ENCODE measurements at regions not wholly inside any gene's neighbourhood (a gene's known extent, or its start where the extent isn't known, plus 50 kb on each side); places are given as distances from the start of the nearest gene placed in this dataset.

DNA sequence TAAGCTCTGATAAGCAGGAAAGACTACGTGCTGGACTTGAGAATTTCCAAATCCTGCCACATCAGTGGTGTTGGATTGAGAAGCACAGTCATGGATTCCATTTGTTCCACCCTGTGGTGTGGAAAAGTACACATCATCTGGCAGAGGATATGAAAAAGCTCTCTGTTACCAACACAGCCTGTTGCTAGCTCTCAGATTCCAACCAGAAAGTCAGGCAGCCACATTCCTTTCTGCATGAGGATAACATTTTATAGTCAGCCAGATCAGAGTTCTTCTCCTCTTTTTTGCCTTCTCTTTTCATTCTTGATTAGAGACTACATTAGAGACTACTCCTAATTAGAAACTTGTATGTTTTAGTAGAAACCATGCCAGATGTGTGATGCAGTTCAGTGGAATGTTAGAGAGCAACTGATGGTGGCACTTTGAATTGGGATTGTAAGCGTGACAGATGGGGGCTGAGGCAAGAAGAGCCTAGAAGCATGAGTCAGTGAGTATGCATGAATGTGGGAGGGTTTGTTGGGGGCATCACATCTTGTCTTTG is 61.2 kb upstream of the STXBP6 start:
- H3K27me3 ChIP-seq (ENCODE audit: control insufficient read depth in 2 of 2, insufficient read depth in 2 of 2, low read length in 2 of 2), result no peaks in the 10 kb centered on the region
- no peaks in the 10 kb centered on the region for H3K9me1 ChIP-seq (replicated peaks; ENCODE audit: control insufficient read depth, extremely low read depth, insufficient read depth, low read length)
- no peak overlapping the region for H3K4me2 ChIP-seq (ENCODE audit: insufficient read depth, low read length)
- TF ChIP-seq POLR2A (IDR thresholded peaks at IDR 0.05; ENCODE audit: low read depth, low read length), result no peak
- no peak for TF ChIP-seq GATA2 (IDR thresholded peaks at IDR 0.05; ENCODE audit: insufficient read depth, insufficient read length, low read depth, low read length)
- no peak for TF ChIP-seq POLR2AphosphoS5 (IDR thresholded peaks at IDR 0.05; ENCODE audit: insufficient read depth, low read depth, low read length)
- TF ChIP-seq CTCF (IDR thresholded peaks at IDR 0.05; ENCODE audit: extremely low read depth in 1 of 2, insufficient read depth in 1 of 2, low read depth in 1 of 2, low read length in 2 of 2), result no peak
- TF ChIP-seq EZH2 (IDR thresholded peaks at IDR 0.05; ENCODE audit: borderline replicate concordance, low read depth, low read length, severe bottlenecking), result no peak
- TF ChIP-seq FOS (IDR thresholded peaks at IDR 0.05; ENCODE audit: borderline replicate concordance, insufficient read depth, low read length), result no peak
- no peak for TF ChIP-seq MYC (IDR thresholded peaks at IDR 0.05; ENCODE audit: low read depth, low read length)
- TF ChIP-seq MAX (IDR thresholded peaks at IDR 0.05; ENCODE audit: insufficient read depth, insufficient read length), result no peak
- TF ChIP-seq JUN (IDR thresholded peaks at IDR 0.05; ENCODE audit: borderline replicate concordance, insufficient read depth, insufficient read length, low read depth), result no peak
- no peak overlapping the region for H3K27ac ChIP-seq (ENCODE audit: insufficient read depth, low read depth, low read length)
- no peak for DNase-seq (ENCODE audit: low read depth, low spot score)
- no peaks in the 10 kb centered on the region for H4K20me1 ChIP-seq (replicated peaks; ENCODE audit: control insufficient read depth, extremely low read depth, insufficient read depth, low read length)
- CTCF ChIA-PET, result no interaction called here
- FAIRE-seq, result no peak
- H3K9ac ChIP-seq (replicated peaks; ENCODE audit: extremely low read depth, insufficient read depth, low read length), result no peak overlapping the region
- intact Hi-C loops (cut with micrococcal nuclease) (no loop called here), dilution Hi-C loops (cut with MboI; ENCODE audit: extremely low pct_ligation_motif_present, low sequenced_read_pairs) (no loop called here)
- H2AFZ ChIP-seq (ENCODE audit: low read depth, low read length), result no peak overlapping the region
- no peaks in the 10 kb centered on the region for H3K9me3 ChIP-seq (replicated peaks; ENCODE audit: control insufficient read depth, insufficient read depth, low read length)
- no peaks in the 10 kb centered on the region for H3K79me2 ChIP-seq (ENCODE audit: control insufficient read depth, insufficient read depth, low read length)
- POLR2A ChIA-PET, result no interaction called here
- H3K36me3 ChIP-seq (ENCODE audit: control insufficient read depth in 2 of 2, extremely low read depth in 1 of 2, insufficient read depth in 2 of 2, low read length in 2 of 2), result no peaks in the 10 kb centered on the region
- no peaks in the 10 kb centered on the region for H3K4me1 ChIP-seq (ENCODE audit: control insufficient read depth, extremely low read depth, insufficient read depth, low read length)
- BruUV-seq (replicated peaks), result no TSS peak
- no peak overlapping the region for H3K4me3 ChIP-seq (replicated peaks in 1 of 3; ENCODE audit: insufficient read depth in 1 of 3, low read depth in 1 of 3, low read length in 3 of 3)
